CD14-positive monocyte (primary cell): ENCODE measurements at regions not wholly inside any gene's neighbourhood (a gene's known extent, or its start where the extent isn't known, plus 50 kb on each side); places are given as distances from the start of the nearest gene placed in this dataset.

ENCODE experiments used
- DNase-seq, 3 donors: peaks; one replicate each; pipeline ENCODE4 v3.0.0-alpha.2; 2011 to 2022
- H2AFZ ChIP-seq: 2 replicates; pipeline ENCODE4 v1.6.0; 2012; ENCODE audit warnings: mild to moderate bottlenecking, low read depth, low read length, inconsistent platforms; ENCODE audit not compliant: insufficient read depth, poor library complexity, severe bottlenecking
- H3K27ac ChIP-seq, 2 donors: 1 replicate in 1 of 2; 2 replicates in 1 of 2; pipeline ENCODE4 v1.5.1; 2012 to 2013; ENCODE audit warnings: low read length in 2 of 2, control low read depth in 1 of 2, inconsistent platforms in 1 of 2, low read depth in 1 of 2, mild to moderate bottlenecking in 1 of 2
- H3K27me3 ChIP-seq, 2 donors: one replicate each; pipeline versions ENCODE4 v1.6.0 to v1.6.1; 2011 to 2013; ENCODE audit warnings: low read length in 2 of 2; ENCODE audit not compliant: control insufficient read depth in 2 of 2, insufficient read depth in 2 of 2
- H3K36me3 ChIP-seq, 2 donors: replicated peaks in 1 of 2; 1 replicate in 1 of 2; 2 replicates in 1 of 2; pipeline versions ENCODE4 v1.5.1 to v1.6.1; 2012 to 2013; ENCODE audit warnings: low read length in 2 of 2, control low read depth in 1 of 2, inconsistent platforms in 1 of 2, mild to moderate bottlenecking in 1 of 2; ENCODE audit not compliant: insufficient read depth in 2 of 2, control insufficient read depth in 1 of 2
- H3K4me1 ChIP-seq, 2 donors: 1 replicate in 1 of 2; 2 replicates in 1 of 2; pipeline versions ENCODE4 v1.5.1 to v1.6.1; 2012 to 2013; ENCODE audit warnings: low read length in 2 of 2, control low read depth in 1 of 2, inconsistent platforms in 1 of 2, mild to moderate bottlenecking in 1 of 2, moderate library complexity in 1 of 2; ENCODE audit not compliant: insufficient read depth in 2 of 2, control insufficient read depth in 1 of 2
- H3K4me2 ChIP-seq: replicated peaks from 2 replicates; pipeline ENCODE3; 2012; ENCODE audit warnings: low read length, moderate library complexity, mild to moderate bottlenecking; ENCODE audit not compliant: poor library complexity, severe bottlenecking; ENCODE audit errors: extremely low read depth
- H3K4me3 ChIP-seq, 3 experiments: fragments of 200-600 bp in 1 of 3; sonication (generic) in 1 of 3; replicated peaks in 1 of 3; 1 replicate in 2 of 3; 2 replicates in 1 of 3; pipeline ENCODE4 v1.5.1; 2011 to 2013; ENCODE audit warnings: low read length in 3 of 3, mild to moderate bottlenecking in 3 of 3, control low read depth in 2 of 3, low read depth in 2 of 3, inconsistent platforms in 1 of 3, moderate library complexity in 1 of 3
- H3K79me2 ChIP-seq: 2 replicates; pipeline ENCODE4 v1.6.0; 2012; ENCODE audit warnings: mild to moderate bottlenecking, control low read depth, inconsistent platforms, low read length, moderate library complexity; ENCODE audit not compliant: insufficient read depth
- H3K9ac ChIP-seq: 2 replicates; pipeline ENCODE4 v1.6.0; 2017; ENCODE audit warnings: low read length, mild to moderate bottlenecking; ENCODE audit not compliant: insufficient read depth, poor library complexity, severe bottlenecking
- H3K9me3 ChIP-seq, 2 donors: replicated peaks in 1 of 2; 1 replicate in 1 of 2; 2 replicates in 1 of 2; pipeline versions ENCODE4 v1.5.1 to v1.6.1; 2012 to 2013; ENCODE audit warnings: low read length in 2 of 2, control low read depth in 1 of 2; ENCODE audit not compliant: control insufficient read depth in 1 of 2, insufficient read depth in 1 of 2
- H4K20me1 ChIP-seq: 2 replicates; pipeline ENCODE4 v1.6.0; 2012; ENCODE audit warnings: mild to moderate bottlenecking, low read length, control low read depth, moderate library complexity; ENCODE audit not compliant: insufficient read depth
- H3K27ac Mint-ChIP-seq, 7 donors: one replicate each; pipeline ENCODE4 v1.8.0; 2020; ENCODE audit warnings: mild to moderate bottlenecking in 7 of 7, mixed read lengths in 7 of 7, moderate library complexity in 6 of 7, inconsistent platforms in 2 of 7
- H3K27me3 Mint-ChIP-seq, 3 donors: one replicate each; pipeline ENCODE4 v1.8.0; 2021 to 2022; ENCODE audit warnings: low read depth in 3 of 3, mild to moderate bottlenecking in 3 of 3, mixed read lengths in 3 of 3, moderate library complexity in 3 of 3, inconsistent platforms in 1 of 3
- H3K36me3 Mint-ChIP-seq, 2 donors: one replicate each; pipeline ENCODE4 v1.8.0; 2020; ENCODE audit warnings: mixed read lengths in 2 of 2, inconsistent platforms in 1 of 2, mild to moderate bottlenecking in 1 of 2
- H3K4me1 Mint-ChIP-seq: one replicate; pipeline ENCODE4 v1.8.0; 2020; ENCODE audit warnings: mild to moderate bottlenecking, mixed read lengths
- H3K4me3 Mint-ChIP-seq, 2 donors: one replicate each; pipeline ENCODE4 v1.8.0; 2020; ENCODE audit warnings: mild to moderate bottlenecking in 2 of 2, mixed read lengths in 2 of 2, moderate library complexity in 1 of 2
- H3K9me3 Mint-ChIP-seq, 7 donors: one replicate each; pipeline ENCODE4 v1.8.0; 2020 to 2022; ENCODE audit warnings: mixed read lengths in 7 of 7, mild to moderate bottlenecking in 6 of 7, moderate library complexity in 6 of 7, inconsistent platforms in 2 of 7
- CTCF ChIP-seq: fragments of 200-600 bp; IDR thresholded peaks from one replicate; pipeline ENCODE4 v1.8.0; 2022; ENCODE audit warnings: antibody characterized with exemption, mild to moderate bottlenecking
- WGBS: methylation state at CpG from one replicate; pipeline ENCODE4 v1.1.5; 2013; ENCODE audit warnings: missing lambda C conversion rate; ENCODE audit not compliant: insufficient coverage; 5-methylcytosine and 5-hydroxymethylcytosine counted together
- intact Hi-C, 2 donors: fragments of 100-400 bp; cut with micrococcal nuclease; formaldehyde crosslinking; loops; one replicate each; pipeline versions ENCODE4 v1.15.0 to v1.15.1; 2023

GRCh38 chr4:14582677-14583076 is 419.6 kb upstream of the CPEB2 start:
- H2AFZ ChIP-seq: no peak overlapping the region
- H3K79me2 ChIP-seq: no peaks in the 10 kb centered on the region
- H3K9ac ChIP-seq: no peak overlapping the region
- no peak overlapping the region for H3K4me3 Mint-ChIP-seq
- H3K9me3 ChIP-seq: peaks cover 0 to 2% of the 10 kb centered on the region in 2 donors
- H3K27me3 ChIP-seq: no peaks in the 10 kb centered on the region
- H4K20me1 ChIP-seq: no peaks in the 10 kb centered on the region
- no peaks in the 10 kb centered on the region for H3K36me3 Mint-ChIP-seq
- peaks cover 0 to 4% (median 2%) of the 10 kb centered on the region in 7 donors for H3K9me3 Mint-ChIP-seq
- no peaks in the 10 kb centered on the region for H3K4me1 ChIP-seq
- H3K4me1 Mint-ChIP-seq: no peaks in the 10 kb centered on the region
- no CpG with 5 or more reads among the region's 3 CpGs for WGBS
- DNase-seq: no peak
- H3K27me3 Mint-ChIP-seq: no peaks in the 10 kb centered on the region
- no peak overlapping the region for H3K4me3 ChIP-seq
- TF ChIP-seq CTCF: no peak
- no peaks in the 10 kb centered on the region for H3K36me3 ChIP-seq
- no peak overlapping the region for H3K27ac Mint-ChIP-seq
- intact Hi-C loops: no loop called here
- no peak overlapping the region for H3K4me2 ChIP-seq
- no peak overlapping the region for H3K27ac ChIP-seq

DNA sequence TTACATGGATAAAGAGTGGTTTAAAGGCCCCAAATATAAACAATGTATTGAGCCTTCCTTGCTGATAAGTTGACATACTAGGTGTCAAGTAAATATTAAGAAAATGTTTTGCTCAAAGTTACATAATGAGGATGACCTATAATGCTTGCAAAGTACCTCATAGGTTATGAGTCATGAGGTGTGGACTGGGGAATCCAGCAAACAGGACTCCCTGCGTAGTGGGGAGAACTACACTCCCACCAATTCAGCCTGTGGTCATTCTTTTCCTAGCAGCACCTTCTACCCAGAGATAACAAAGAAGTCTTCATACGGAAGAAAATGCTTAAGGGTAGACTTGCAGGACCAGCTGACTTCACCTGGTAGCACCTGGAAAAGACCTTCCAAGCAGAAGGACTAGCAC is 418.9 kb upstream of the CPEB2 start:
- intact Hi-C loops: no loop called here
- Mint-ChIP-seq H3K36me3 (no peaks in the 10 kb centered on the region), H3K4me3 (no peak overlapping the region)

More for the DNA sequence above, 418.9 kb upstream of the CPEB2 start:
- Histone ChIP-seq H2AFZ (no peak overlapping the region), H3K36me3 (no peaks in the 10 kb centered on the region), H3K9me3 (peaks cover 0 to 2% of the 10 kb centered on the region in 2 donors), H3K4me1 (no peaks in the 10 kb centered on the region), H4K20me1 (no peaks in the 10 kb centered on the region), H3K27ac (no peak overlapping the region), H3K9ac (no peak overlapping the region), H3K4me2 (no peak overlapping the region), H3K4me3 (no peak overlapping the region), H3K27me3 (no peaks in the 10 kb centered on the region), H3K79me2 (no peaks in the 10 kb centered on the region)
- DNase-seq: no peak
- WGBS: 100% methylated on average over 1 of the region's 2 CpGs
- no peaks in the 10 kb centered on the region for H3K27me3 Mint-ChIP-seq
- H3K9me3 Mint-ChIP-seq: peaks cover 0 to 4% (median 2%) of the 10 kb centered on the region in 7 donors
- H3K4me1 Mint-ChIP-seq: no peaks in the 10 kb centered on the region
- H3K27ac Mint-ChIP-seq: no peak overlapping the region
- TF ChIP-seq CTCF: no peak
